ENCODE measurements at regions not wholly inside any gene's neighbourhood (a gene's known extent, or its start where the extent isn't known, plus 50 kb on each side); places are given as distances from the start of the nearest gene placed in this dataset.

DNA sequence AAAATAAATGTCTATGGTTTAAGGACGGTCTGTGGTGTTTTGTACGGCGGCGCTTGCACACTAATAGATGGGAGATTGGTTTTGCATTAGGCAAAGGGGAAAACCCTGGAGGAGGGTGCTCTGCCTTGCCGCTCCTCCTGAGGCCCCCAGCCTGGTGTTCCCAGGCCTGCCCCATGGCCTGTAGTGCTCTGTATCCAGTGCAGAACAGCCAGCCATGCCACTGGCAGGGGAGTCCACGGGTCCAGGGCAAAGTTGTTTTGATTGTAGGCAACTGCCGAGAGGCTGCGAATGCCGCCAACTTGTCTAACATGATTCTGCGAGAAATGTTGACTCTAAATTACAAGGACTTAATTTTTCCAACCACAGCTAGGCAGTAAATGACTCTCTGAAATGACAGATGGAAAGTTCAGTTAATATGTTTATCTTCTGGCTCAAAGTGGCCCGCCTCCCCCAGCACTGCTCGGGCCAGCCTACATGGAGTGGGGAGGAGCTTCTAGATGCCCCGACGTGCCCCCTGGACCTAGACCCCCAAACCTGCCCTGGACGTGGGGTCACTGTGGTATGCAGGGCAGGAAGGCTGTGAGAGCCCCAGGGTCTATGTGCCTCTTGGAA is 104.6 kb upstream of the GDF10 start:
- DNase-seq: no peak

DNA sequence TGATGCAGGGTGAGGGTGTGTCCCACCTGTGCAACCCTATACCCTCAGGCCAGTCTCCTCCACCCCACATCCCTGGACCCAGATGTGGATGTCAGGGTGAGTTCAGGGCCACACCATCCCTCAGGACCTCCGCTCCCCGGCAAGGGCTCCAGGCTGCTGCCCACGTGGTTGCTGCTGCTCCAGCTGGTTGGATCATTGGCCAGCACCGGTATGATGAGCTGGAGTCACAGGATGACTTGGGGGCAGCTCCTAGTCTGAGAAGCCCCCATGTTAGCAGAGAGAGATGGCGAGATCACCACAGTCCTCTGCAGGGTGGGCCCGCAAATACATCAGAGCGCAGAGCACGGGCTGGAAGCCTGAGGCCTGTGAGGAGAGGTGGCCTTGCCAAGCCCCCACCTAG is 103.3 kb upstream of the GDF10 start:
- no peak for DNase-seq

DNA sequence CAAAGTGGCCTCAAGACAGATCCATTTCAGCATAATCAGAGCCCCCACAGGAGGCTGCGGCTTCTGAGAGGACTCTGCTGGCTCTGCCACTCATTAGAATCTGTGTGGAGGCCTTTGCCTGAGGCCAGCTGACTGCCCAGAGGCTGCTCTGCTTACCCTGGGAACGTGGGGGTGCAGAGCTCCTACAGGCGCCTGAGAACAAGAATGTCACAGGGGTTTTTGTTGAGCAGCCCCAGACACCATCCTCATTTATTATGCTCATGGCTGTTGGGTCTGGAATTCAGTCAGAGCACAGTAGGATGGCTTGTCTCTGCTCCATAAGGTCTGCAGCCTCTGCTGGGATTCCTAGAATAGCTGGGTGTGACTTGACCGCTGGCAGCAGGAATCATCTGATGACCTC is 101.8 kb upstream of the GDF10 start:
- DNase-seq: no peak

GRCh38 chr10:47205192-47205591 is 94.8 kb upstream of the GDF10 start:
- no peak for DNase-seq

DNA sequence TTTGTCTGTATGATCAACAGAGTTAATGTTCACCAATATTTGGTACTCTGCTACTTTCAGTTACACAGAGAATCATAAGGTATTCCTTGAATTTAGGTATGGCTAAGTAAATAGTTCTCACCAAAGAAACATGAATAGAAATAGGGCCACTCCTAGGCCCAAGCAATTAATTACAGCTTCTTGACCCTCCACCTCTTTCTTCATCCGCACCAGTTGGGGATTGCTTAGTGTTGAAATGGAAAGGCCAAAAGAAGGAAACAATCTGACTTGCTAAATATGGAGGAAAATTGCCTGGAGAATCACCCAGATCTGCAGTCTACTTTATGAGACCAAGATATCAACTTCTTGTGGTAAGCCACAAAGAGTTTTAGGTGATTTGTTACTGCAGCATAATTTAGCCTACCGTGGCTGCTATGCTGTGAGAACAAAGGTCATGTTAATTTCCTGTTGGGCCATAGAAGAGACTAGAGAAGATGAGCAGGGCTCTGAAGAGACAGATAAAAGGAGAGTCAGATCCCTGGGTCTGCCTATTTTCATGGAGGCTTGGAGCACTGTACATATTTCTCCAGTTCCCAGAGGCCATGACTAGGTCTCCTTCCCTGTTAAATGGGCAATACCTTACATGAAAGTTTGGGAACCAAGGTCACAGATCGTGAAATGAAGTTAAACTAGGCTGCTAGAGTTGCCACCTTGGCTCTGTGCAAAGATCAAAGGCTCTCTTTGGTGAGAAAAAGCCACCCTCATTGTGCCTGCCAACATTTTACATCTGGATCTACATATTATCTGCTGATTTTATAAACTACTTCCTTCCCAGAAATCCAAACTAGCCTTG is 93.3 kb upstream of the GDF10 start:
- no peak for DNase-seq

- no peak for DNase-seq
Observed at GRCh38 chr10:47207281-47207615, 92.7 kb upstream of the GDF10 start.

GRCh38 chr10:47207894-47208469 is 92.0 kb upstream of the GDF10 start:
- no peak for DNase-seq

- no peak for DNase-seq
Observed at GRCh38 chr10:47209466-47209865, 90.5 kb upstream of the GDF10 start.

- DNase-seq: no peak
Observed at GRCh38 chr10:47214520-47214919, 85.5 kb upstream of the GDF10 start.

DNA sequence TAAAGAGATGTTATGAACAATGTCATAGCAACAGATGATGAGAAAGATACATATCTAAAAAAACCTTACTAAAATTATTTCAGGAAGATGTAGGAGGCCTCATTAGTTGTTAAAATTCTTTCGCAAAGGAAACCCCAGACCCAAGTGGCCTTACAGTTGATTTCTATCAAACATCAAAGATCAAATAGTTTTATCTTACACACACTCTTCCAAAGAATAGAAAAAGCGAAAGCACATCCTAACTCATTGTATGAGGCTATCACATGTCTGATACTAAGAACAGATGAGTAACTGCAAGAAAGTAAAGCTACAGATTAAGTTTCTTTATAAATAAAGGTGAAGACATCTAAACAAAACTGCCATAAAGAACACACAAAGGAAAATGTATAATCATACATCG is 82.9 kb upstream of the GDF10 start:
- no peak for DNase-seq

DNA sequence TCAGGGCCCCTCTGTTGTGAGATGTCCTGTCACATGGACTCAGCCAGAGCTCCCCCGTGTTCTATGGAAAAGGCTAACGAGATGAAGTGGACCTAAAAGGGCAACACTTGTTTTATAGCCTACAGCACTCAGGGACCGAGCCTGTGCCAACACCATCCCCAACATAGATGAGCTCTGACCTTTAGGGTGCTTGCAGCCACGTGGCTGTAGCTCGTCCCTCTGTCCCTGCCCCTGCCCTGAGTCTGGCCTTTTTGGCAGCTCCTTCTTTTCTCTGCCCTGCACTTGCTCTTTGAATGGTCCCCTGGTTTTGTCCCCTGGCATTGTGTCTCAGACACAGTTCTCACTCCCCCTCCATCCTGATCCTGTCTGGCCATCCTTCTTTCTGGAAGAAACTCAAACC is 81.2 kb upstream of the GDF10 start:
- no peak for DNase-seq

- no peak for DNase-seq
Observed at GRCh38 chr10:47222461-47222860, 77.5 kb upstream of the GDF10 start.

GRCh38 chr10:47223236-47223635 is 76.8 kb upstream of the GDF10 start:
- DNase-seq: no peak

- DNase-seq: no peak
Observed at GRCh38 chr10:47224546-47225218, 75.3 kb upstream of the GDF10 start.

DNA sequence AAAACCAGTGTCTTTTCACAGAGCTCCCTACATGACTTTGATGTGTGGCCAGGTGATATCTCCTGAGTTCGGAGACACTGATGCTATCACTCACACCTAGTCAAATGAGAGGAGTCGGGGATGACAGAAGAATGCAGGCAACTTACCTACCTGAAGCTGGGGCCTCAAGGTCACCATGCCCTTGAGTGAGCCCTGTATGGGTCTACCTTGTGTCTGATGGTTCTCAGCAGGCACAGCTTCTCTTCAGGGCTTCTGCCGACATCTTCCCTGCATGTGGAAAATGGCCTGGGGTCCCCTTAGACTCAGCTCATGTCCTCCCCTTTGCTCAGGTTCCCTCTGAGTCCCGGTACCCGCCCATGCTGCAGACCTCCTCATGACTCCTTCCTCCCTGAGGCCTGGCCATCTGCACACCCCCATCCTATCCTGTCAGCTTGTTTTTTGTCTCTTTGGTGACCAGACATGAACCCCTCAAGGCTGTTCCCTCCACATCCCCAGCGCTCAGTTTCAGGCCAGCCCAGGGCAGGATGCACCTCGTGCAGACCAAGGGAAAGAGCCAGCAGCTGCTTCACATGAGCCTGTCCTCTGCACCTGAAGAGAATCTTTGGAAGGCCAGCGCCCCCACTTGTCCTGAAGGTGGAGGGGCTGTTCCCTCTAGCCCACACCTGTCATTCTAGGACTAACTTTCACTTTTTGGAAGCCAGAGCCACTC is 74.6 kb upstream of the GDF10 start:
- no peak for DNase-seq

- no peak for DNase-seq
Observed at GRCh38 chr10:47225928-47226645, 73.9 kb upstream of the GDF10 start.

DNA sequence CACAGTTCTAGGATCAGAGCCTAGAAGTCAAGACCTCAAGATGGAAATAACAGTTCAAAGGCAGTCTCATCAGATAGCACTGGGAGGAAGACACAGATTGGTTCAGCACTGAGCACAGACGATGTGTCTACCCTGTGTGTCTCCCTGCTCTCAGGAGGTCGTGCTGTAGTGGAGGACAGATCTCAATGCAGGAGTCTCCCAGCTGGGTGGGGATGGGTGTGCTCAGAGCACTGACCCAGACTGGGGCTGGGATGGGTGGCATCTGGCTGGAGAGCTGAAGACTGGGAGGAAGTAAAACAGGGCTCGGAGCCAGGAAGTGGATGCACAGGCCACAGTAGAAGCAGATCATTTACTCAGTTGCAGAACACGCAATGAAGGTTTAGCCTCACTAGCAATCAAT is 69.5 kb upstream of the GDF10 start:
- no peak for DNase-seq

- no peak for DNase-seq
Observed at GRCh38 chr10:47230957-47231356, 69.0 kb upstream of the GDF10 start.

DNA sequence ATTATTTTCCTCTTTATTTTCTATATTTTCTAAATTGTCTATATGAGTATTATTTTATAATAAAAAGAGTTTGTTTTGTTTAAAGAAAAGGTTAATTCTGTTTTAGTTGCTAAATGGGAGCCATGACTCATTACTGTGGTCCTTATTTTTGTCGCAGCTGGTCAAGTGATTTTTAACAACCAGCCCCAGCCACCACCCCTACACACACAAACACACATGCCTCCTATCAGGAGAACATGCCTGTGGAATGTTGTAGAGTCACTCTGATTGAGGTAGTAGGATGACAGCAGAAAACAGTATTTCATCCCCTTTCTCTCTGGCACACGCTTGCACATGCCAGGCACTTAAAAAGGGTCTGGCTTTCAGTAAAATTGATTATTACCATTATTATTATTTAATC is 68.6 kb upstream of the GDF10 start:
- DNase-seq: no peak

- DNase-seq: no peak
Observed at GRCh38 chr10:47233631-47234030, 66.4 kb upstream of the GDF10 start.

- DNase-seq: no peak
Observed at GRCh38 chr10:47235484-47235883, 64.5 kb upstream of the GDF10 start.

Data from NCI-H510A treated with DMSO at 0.1 percent for 48 hours (cell line).